ENCODE measurements at regions not wholly inside any gene's neighbourhood (a gene's known extent, or its start where the extent isn't known, plus 50 kb on each side); places are given as distances from the start of the nearest gene placed in this dataset.

DNA sequence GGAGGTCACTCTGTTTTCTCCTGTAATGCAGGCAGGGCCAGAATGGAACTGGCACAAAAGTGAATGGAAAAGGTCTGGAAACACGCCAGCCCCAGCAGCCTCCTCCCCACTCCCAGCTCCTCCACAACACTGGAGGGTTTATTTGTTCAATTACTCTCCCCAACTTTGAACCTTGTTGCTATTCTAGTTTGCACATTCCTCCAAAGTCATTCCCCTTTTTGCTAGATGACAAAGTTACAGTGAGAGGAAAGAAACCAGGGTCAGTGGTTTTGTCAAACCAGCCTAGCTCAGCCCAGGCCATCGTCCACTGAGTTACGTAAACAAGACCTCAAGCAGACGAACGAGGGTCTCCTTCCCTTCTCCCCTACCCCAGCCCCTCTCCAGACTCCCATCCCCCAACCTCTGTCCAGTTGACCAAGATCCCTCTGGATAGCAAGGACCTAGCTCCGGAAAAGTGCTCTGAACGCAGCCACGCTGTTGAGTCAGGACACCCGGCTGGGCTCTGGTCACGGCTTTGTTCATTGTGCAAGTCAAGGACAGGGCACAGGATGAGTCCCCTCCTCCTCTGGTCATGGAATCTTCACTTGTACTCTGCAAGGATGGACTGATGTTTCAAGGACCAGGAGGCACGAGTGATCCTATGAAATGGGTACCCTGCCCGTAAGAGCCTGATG, 180.0 kb downstream of the USP12 start:
- no peak overlapping the region for H3K27ac ChIP-seq
- H3K4me3 ChIP-seq: no peak overlapping the region

GRCh38 chr13:26989957-26990713, 181.5 kb downstream of the USP12 start:
- no peak overlapping the region for H3K4me3 ChIP-seq
- H3K27ac ChIP-seq: no peak overlapping the region

DNA sequence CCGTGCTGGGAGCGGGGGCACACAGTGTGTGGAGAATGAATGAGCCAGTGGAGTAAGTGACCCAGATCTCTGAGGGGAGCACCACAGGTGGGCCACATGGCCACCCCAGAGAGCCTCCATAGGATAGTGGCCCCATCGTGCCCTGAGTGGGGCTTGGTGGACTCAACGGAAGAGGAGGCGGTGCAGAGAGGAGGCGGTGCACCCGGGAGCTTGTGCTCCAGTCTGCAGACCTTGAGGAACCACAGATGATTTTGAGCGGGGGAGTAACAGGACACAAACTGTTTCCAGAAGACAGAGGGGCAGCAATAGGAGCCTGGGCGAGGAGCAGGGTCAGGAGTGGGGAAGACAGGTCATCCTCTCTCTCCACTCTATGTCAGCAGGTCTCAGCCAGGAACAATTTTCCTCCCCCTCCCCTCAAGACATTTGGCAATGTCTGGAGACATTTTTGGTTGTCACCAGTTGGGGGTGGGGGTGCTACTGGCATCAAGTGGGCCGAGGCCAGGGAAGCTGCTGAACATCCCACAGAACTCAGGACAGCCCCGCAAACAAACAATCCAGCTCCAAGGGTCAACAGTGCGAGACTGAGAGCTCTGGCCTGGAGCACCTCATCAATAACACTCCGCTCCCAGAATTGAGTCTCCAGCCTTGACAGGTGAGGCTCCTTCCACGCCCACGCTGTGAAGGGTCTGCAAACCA, 182.2 kb downstream of the USP12 start:
- H3K4me3 ChIP-seq: no peak overlapping the region
- H3K27ac ChIP-seq: no peak overlapping the region

- H3K27ac ChIP-seq: no peak overlapping the region
- no peak overlapping the region for H3K4me3 ChIP-seq
These were observed 183.4 kb downstream of the USP12 start for GRCh38 chr13:26988059-26988769.

DNA sequence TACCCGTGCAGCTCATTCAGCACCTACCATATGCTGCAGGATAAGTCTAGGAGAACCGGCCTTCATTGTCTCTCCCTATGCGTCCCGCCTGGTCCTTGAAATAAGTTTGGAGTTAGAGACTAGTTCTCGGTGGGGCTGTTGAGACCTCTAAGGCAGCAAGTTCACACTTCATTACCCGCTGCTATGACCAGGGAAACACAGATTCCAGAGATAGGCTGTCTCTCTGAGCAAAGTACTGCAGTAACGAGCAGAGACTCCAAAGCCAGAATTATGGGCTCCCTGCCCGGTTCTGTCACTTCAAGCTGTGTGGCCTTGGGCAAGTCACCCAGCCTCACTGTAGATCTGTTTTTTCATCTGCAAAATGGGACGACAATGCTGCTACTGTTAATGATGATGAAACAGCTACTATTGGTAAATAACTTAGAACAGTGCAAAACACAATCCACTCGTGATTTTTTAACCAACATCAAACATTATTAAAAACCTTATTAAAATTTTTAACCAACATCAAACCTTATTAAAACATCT, 184.1 kb downstream of the USP12 start:
- Histone ChIP-seq H3K4me3 (no peak overlapping the region), H3K27ac (no peak overlapping the region)

DNA sequence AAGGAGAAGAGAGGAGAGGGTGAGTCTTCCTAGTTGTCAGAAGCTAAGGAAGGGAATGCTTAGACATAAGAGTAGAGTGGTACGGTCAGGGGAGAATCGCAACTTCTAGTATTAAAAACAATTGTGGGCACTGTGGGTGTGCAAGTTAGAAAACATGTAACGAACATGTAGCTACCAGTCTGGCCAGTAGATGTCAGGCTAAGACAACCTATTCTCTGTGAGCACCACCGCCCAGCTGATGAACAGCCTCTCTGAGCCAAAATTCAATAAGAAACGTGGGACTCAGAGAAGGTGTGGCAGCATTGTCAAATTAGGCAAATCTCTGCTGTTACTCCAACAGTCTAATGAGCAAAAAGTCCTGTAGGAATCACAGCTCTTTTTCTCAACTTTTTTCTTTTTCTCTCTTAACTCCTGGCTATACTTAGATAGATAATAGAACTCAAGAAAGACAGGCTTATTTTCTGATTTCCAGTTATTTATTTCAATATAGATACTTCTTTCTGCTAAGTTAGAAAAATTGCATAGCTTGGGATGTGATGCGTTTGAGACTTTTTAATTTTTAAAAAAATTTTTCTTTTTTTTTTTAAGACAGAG, 186.2 kb downstream of the USP12 start:
- no peak overlapping the region for H3K27ac ChIP-seq
- no peak overlapping the region for H3K4me3 ChIP-seq

- H3K4me3 ChIP-seq: no peak overlapping the region
- H3K27ac ChIP-seq: no peak overlapping the region
These were observed 187.3 kb downstream of the USP12 start for GRCh38 chr13:26984337-26984736.

GRCh38 chr13:26983543-26984320, 187.9 kb downstream of the USP12 start:
- peak overlapping the region in 1 of 21 experiments; percentile 10 for H3K27ac ChIP-seq

GRCh38 chr13:26980099-26981031, 191.2 kb downstream of the USP12 start:
- no peak overlapping the region for H3K27ac ChIP-seq
- H3K4me3 ChIP-seq: no peak overlapping the region

More at GRCh38 chr13:26983543-26984320, 187.9 kb downstream of the USP12 start:
- no peak overlapping the region for H3K4me3 ChIP-seq

GRCh38 chr13:26979334-26979733, 192.3 kb downstream of the USP12 start:
- no peak overlapping the region for H3K27ac ChIP-seq
- no peak overlapping the region for H3K4me3 ChIP-seq

DNA sequence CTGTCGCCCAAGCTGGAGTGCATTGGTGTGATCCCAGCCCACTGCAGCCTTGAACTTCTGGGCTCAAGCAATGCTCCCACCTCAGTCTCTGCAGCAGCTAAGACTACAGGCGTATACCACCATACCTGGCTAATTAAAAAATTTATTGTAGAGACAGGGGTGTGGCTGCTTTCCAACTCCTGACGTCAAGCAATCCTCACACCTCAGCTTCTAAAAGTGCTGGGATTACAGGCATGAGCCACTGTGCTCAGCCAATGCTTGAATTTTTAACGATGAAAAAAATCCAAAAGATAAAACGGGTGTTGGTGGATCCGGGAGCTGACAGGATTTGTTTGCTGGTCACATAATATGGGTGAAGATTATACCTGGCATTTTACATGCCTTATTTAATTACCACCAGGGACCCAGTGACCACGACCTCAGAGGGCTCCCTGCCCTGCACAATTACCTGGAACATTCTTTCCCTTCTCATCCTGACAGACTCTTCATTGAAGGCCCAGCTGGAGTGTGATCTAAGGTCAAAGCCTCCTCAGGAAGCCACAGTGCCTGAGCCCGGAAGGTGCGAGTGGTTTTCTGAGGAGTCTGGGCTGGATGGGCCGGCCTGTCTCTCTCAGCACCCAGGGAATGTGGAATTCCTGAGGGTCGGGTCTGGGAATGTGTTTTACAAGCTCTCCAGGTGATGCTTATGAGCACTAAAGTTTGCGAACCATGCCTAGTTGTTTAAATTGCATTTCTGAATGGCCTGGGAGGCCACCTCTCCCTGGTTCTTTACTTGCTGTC, 193.3 kb downstream of the USP12 start:
- H3K27ac ChIP-seq: no peak overlapping the region
- H3K4me3 ChIP-seq: no peak overlapping the region

- H3K4me3 ChIP-seq: no peak overlapping the region
- H3K27ac ChIP-seq: no peak overlapping the region
These were observed 194.1 kb downstream of the USP12 start for GRCh38 chr13:26977541-26977940.

- no peak overlapping the region for H3K4me3 ChIP-seq
These were observed 195.3 kb downstream of the USP12 start for GRCh38 chr13:26976313-26976712.

GRCh38 chr13:26973946-26974345, 197.7 kb downstream of the USP12 start:
- no peak overlapping the region for H3K27ac ChIP-seq
- H3K4me3 ChIP-seq: no peak overlapping the region

More at GRCh38 chr13:26976313-26976712, 195.3 kb downstream of the USP12 start:
- no peak overlapping the region for H3K27ac ChIP-seq

DNA sequence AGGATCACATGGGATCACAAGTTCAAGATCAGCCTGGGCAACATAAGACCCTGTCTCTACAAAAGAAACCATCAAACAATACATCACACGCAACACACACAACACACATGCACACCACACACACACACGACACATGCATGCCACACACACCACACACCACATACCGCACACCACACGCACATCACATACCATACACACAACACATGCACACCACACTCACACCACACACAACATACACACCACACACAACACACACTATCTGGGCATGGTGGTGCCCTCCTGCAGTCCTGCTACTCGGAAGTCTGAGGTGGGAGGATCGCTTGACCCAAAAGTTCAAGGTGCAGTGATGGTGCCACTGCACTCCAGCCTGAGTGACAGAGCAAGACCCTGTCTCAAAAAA, 198.3 kb downstream of the USP12 start:
- Histone ChIP-seq H3K27ac (no peak overlapping the region), H3K4me3 (no peak overlapping the region)

DNA sequence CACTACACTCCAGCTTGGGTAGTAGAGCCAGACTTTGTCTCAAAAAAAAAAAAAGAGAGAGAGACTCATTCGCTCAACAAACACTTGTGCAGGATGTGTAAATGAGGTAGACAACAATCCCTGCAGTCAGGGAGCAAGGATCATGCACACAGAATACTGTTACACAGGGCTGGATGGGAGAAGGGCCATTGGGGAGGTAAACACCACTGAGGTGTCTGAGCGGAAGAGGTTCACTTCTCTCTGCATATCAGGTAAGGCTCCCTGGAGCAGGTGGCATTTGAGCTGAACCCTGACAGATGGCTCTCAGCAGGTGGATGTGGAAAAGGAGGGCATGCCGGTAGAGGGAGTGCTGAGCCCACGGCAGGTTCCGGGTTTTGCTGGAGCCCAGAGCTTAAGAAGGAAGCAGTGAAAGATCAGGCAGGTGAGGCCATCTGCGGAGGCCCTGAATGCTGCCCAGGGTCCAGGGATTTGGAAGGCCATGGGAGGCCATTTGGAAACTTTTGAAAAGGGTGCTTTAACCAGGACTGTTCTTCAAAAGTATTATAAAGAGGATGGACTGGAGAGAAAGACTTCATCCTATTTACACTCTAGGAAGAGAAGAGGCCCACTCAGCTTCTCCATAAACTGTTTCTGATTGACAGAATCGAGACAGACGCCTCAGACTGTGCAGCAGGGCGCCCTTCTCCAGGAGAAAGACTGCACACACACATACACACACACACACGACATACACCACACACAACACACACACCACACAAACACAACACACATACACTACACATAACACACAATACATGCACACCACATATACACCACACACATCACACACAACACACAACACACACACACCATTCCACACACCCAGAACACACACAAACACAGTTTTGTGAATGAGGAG, 199.4 kb downstream of the USP12 start:
- H3K4me3 ChIP-seq: no peak overlapping the region
- no peak overlapping the region for H3K27ac ChIP-seq
